Naive thymus-derived CD8-positive, alpha-beta T cell (primary cell): ENCODE measurements at regions not wholly inside any gene's neighbourhood (a gene's known extent, or its start where the extent isn't known, plus 50 kb on each side); places are given as distances from the start of the nearest gene placed in this dataset.
A peak's percentile ranks its signal among the peaks of the same experiment; 100 is the strongest.

Source experiments
- ATAC-seq, 2 donors: fragments of 150-1000 bp; cut with Tn5 transposase in 1 of 2; sonication (Bioruptor Pico), chemical (Tn5 transposase) in 1 of 2; 1 replicate in 1 of 2; 2 replicates in 1 of 2; pipeline ENCODE4 v1.10.0; 2021; ENCODE audit warnings: mild to moderate bottlenecking in 2 of 2, moderate library complexity in 2 of 2
- POLR2A ChIA-PET: fragments of 350-600 bp; sonication (Branson Sonifier 250); formaldehyde crosslinking; loops from one replicate; lab custom pipeline; 2021; ENCODE audit warnings: antibody characterized with exemption; lab: Charles Lee
- DNase-seq, 10 donors: peaks; one replicate each; pipeline versions ENCODE4 v3.0.0 to v3.0.0-alpha.2; 2020 to 2022
- H3K27ac Mint-ChIP-seq, 10 donors: one replicate each; pipeline ENCODE4 v1.8.0; 2020 to 2022; ENCODE audit warnings: mild to moderate bottlenecking in 10 of 10, mixed read lengths in 10 of 10, moderate library complexity in 4 of 10, inconsistent platforms in 1 of 10
- H3K27me3 Mint-ChIP-seq, 5 donors: one replicate each; pipeline ENCODE4 v1.8.0; 2021 to 2022; ENCODE audit warnings: mixed read lengths in 5 of 5
- H3K36me3 Mint-ChIP-seq, 3 donors: one replicate each; pipeline ENCODE4 v1.8.0; 2020 to 2022; ENCODE audit warnings: mixed read lengths in 3 of 3, mild to moderate bottlenecking in 2 of 3, inconsistent platforms in 1 of 3
- H3K4me1 Mint-ChIP-seq, 4 donors: one replicate each; pipeline ENCODE4 v1.8.0; 2021 to 2022; ENCODE audit warnings: mixed read lengths in 4 of 4
- H3K4me3 Mint-ChIP-seq, 10 donors: one replicate each; pipeline ENCODE4 v1.8.0; 2020 to 2022; ENCODE audit warnings: mild to moderate bottlenecking in 10 of 10, mixed read lengths in 10 of 10, moderate library complexity in 6 of 10, inconsistent platforms in 1 of 10
- H3K9me3 Mint-ChIP-seq, 9 donors: one replicate each; pipeline ENCODE4 v1.8.0; 2020 to 2022; ENCODE audit warnings: mixed read lengths in 9 of 9, mild to moderate bottlenecking in 3 of 9, inconsistent platforms in 1 of 9, moderate library complexity in 1 of 9

DNA sequence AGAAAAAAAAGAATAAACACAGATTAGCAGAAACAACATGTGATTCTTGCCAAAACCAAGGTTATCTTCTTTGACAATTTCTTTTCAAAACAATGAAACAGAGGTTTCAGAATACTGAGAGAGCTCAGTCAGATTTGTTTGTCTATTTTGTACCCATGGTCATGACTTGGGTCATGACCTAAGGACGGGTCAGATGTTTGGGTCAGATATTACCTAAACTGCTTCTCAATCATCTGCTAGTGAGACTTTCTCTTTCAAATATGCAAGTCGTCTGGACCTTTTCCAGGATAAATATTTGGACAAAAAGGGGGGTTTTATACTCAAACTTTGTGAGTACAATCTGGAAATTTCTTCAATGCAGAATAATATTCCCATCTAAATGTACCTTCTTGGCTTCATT, 148.3 kb upstream of the USP38 start:
- Mint-ChIP-seq H3K27me3 (peaks cover 0 to 3% (median 0%) of the 10 kb centered on the region in 5 donors), H3K9me3 (peaks cover 0 to 4% (median 0%) of the 10 kb centered on the region in 9 donors), H3K4me1 (no peaks in the 10 kb centered on the region), H3K4me3 (no peak overlapping the region), H3K27ac (no peak overlapping the region), H3K36me3 (no peaks in the 10 kb centered on the region)
- POLR2A ChIA-PET: no interaction called here
- DNase-seq: no peak
- ATAC-seq: no peak

DNA sequence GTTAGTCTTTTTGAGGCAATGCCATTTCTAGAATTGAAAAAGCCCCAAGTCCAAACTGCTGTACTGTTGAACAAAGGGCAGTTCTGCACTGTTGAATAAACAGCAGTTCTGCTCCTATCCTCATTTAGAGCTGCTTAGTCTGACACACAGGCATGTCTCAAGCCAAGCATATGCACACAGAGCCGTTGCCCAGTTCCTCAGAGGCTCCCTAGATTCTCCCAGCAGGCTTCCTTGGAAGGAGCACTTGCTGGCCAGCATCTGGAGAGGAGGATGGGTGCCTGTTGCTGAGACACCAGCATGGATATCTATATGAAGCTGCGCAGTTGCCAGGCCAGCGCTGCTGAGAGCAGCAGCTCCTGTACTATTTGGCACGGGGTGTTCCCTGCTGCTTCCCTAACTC, 138.3 kb upstream of the USP38 start:
- no peak overlapping the region for H3K27ac Mint-ChIP-seq
- DNase-seq (no peak), ATAC-seq (no peak)
- H3K4me3 Mint-ChIP-seq: no peak overlapping the region
- no peaks in the 10 kb centered on the region for H3K36me3 Mint-ChIP-seq
- H3K9me3 Mint-ChIP-seq: peaks cover 0 to 1% (median 0%) of the 10 kb centered on the region in 9 donors
- POLR2A ChIA-PET: no interaction called here
- no peaks in the 10 kb centered on the region for H3K4me1 Mint-ChIP-seq
- peaks cover 0 to 7% (median 1%) of the 10 kb centered on the region in 5 donors for H3K27me3 Mint-ChIP-seq

- H3K4me3 Mint-ChIP-seq: no peak overlapping the region
- ATAC-seq: no peak
- H3K36me3 Mint-ChIP-seq: no peaks in the 10 kb centered on the region
- no peak overlapping the region for H3K27ac Mint-ChIP-seq
- H3K9me3 Mint-ChIP-seq: peaks cover 0 to 1% (median 0%) of the 10 kb centered on the region in 9 donors
- no peak for DNase-seq
- POLR2A ChIA-PET: no interaction called here
- no peaks in the 10 kb centered on the region for H3K4me1 Mint-ChIP-seq
- H3K27me3 Mint-ChIP-seq: peaks cover 0 to 7% (median 1%) of the 10 kb centered on the region in 5 donors
These were observed 137.8 kb upstream of the USP38 start for GRCh38 chr4:143046906-143047305.

GRCh38 chr4:143054971-143055370, 129.7 kb upstream of the USP38 start:
- POLR2A ChIA-PET: no interaction called here
- Mint-ChIP-seq H3K4me3 (no peak overlapping the region), H3K9me3 (peaks cover 0 to 9% (median 2%) of the 10 kb centered on the region in 9 donors), H3K36me3 (no peaks in the 10 kb centered on the region), H3K4me1 (no peaks in the 10 kb centered on the region), H3K27me3 (peaks cover 0 to 5% (median 3%) of the 10 kb centered on the region in 5 donors), H3K27ac (no peak overlapping the region)
- ATAC-seq: no peak
- DNase-seq: no peak

DNA sequence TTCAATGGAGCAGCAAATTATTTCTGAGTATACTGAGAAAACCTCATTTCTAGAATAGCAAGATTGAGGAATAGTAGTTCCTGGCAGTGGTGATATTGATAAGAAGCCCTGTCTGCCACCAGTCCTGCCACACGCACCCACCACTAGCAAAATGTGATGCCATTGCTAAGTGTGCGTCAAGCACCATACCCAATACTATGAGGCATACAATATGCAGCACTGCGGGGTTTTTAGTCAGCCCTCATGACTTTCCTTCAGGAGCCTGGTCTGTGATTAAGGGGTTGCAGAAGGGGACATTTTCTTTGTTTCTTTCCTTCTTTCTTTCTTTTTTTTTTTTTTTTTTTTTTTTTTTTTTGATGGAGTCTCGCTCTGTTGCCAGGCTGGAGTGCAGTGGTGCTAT, 128.7 kb upstream of the USP38 start:
- POLR2A ChIA-PET: no interaction called here
- Mint-ChIP-seq H3K4me1 (no peaks in the 10 kb centered on the region), H3K27me3 (peaks cover 0 to 5% (median 3%) of the 10 kb centered on the region in 5 donors), H3K27ac (no peak overlapping the region), H3K36me3 (no peaks in the 10 kb centered on the region), H3K9me3 (peaks cover 0 to 9% (median 2%) of the 10 kb centered on the region in 9 donors), H3K4me3 (no peak overlapping the region)
- DNase-seq (no peak), ATAC-seq (no peak)

GRCh38 chr4:143071351-143071750, 113.4 kb upstream of the USP38 start:
- POLR2A ChIA-PET: no interaction called here
- H3K27me3 Mint-ChIP-seq: peaks cover 0 to 6% (median 0%) of the 10 kb centered on the region in 5 donors
- no peaks in the 10 kb centered on the region for H3K4me1 Mint-ChIP-seq
- DNase-seq (no peak), ATAC-seq (no peak)
- H3K27ac Mint-ChIP-seq: no peak overlapping the region
- peaks cover 0 to 10% (median 0%) of the 10 kb centered on the region in 3 donors for H3K36me3 Mint-ChIP-seq
- no peak overlapping the region for H3K4me3 Mint-ChIP-seq
- H3K9me3 Mint-ChIP-seq: peaks cover 0 to 45% (median 17%) of the 10 kb centered on the region in 9 donors

DNA sequence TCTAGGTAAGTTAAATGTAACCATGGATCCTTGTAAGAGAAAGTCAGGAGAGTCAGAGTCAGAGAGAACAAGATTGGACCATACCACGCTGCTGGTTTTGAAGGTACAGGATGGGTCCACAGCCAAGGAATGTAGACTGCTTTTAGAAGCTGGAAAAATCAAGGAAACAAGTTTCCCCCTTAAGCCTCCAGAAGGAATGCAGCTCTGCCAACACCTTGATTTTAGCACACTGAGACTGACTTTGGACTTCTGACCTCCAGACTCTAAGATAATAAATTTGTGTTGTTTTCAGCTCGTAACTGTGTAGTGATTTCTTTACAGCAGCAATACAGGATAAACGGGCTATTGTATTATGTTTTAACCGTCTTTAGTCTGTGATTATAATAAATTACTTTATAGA, 108.0 kb upstream of the USP38 start:
- ATAC-seq (no peak), DNase-seq (no peak)
- Mint-ChIP-seq H3K4me3 (no peak overlapping the region), H3K9me3 (peaks cover 0 to 13% (median 4%) of the 10 kb centered on the region in 9 donors), H3K27ac (no peak overlapping the region), H3K4me1 (no peaks in the 10 kb centered on the region), H3K27me3 (peaks cover 3 to 14% (median 9%) of the 10 kb centered on the region in 5 donors), H3K36me3 (no peaks in the 10 kb centered on the region)
- POLR2A ChIA-PET: no interaction called here

- Mint-ChIP-seq H3K27ac (no peak overlapping the region), H3K36me3 (no peaks in the 10 kb centered on the region), H3K4me3 (no peak overlapping the region), H3K27me3 (peaks cover 3 to 16% (median 14%) of the 10 kb centered on the region in 5 donors), H3K9me3 (no peaks in the 10 kb centered on the region), H3K4me1 (no peaks in the 10 kb centered on the region)
- ATAC-seq (no peak), DNase-seq (no peak)
- POLR2A ChIA-PET: no interaction called here
These were observed 102.0 kb upstream of the USP38 start for GRCh38 chr4:143082701-143083100.

DNA sequence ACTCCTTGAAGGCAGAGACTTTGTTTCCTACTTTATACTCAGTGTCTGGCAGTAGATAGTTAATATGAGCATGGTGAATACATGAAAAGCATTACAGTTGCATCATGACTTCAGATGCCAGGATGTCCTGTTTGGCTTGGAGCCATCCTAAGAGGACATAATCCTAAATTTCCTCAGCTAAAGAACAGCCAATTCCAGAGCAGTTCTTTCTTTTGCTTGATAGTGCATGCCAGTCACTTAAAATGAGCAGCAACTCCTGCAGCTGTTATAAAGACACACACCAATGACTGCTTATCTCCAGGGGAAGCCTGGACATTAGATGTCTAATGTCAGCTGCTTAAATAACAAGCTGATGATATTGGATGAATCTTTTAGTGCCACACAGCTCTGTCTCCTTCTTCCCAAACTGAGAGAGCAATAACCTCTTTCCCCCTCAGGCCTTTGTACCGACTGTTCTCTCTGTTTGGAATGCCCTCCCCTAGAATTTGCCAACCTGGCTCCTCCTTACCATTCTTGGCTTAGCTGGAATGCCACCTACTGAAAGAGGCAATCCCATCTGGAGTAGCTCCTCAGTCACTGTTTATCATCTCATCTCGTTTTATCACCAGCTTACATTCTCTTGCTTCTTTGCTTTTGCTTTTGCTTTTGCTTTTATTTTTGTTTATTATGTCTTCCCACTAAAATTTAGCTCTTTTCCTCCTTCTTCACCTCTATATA, 100.8 kb upstream of the USP38 start:
- peaks cover 4 to 16% (median 14%) of the 10 kb centered on the region in 5 donors for H3K27me3 Mint-ChIP-seq
- no peaks in the 10 kb centered on the region for H3K4me1 Mint-ChIP-seq
- no peaks in the 10 kb centered on the region for H3K36me3 Mint-ChIP-seq
- no peaks in the 10 kb centered on the region for H3K9me3 Mint-ChIP-seq
- DNase-seq (no peak), ATAC-seq (no peak)
- no peak overlapping the region for H3K4me3 Mint-ChIP-seq
- POLR2A ChIA-PET: no interaction called here
- H3K27ac Mint-ChIP-seq: no peak overlapping the region

GRCh38 chr4:143084566-143084965, 100.2 kb upstream of the USP38 start:
- ATAC-seq (no peak), DNase-seq (no peak)
- no peak overlapping the region for H3K4me3 Mint-ChIP-seq
- POLR2A ChIA-PET: no interaction called here
- no peaks in the 10 kb centered on the region for H3K36me3 Mint-ChIP-seq
- peaks cover 2 to 16% (median 9%) of the 10 kb centered on the region in 5 donors for H3K27me3 Mint-ChIP-seq
- H3K27ac Mint-ChIP-seq: no peak overlapping the region
- no peaks in the 10 kb centered on the region for H3K9me3 Mint-ChIP-seq
- H3K4me1 Mint-ChIP-seq: no peaks in the 10 kb centered on the region

DNA sequence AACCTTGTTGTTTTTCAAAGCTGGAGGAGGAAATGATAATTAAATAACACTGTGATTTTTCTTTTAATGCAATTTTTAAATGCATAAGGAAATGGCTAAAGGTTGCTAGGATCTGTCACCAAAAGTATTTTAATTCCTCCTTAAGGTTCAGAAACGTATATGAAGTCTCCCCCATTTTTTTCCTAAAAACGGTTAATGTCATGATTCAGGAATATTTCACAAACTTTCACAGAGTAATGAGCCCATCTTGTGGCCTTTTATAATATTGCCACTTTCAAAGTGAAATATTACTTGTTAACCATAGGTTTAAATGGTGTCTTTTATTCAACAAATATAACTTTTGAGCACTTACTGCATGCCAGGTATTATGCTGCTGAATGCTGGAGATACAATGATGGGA, 99.5 kb upstream of the USP38 start:
- POLR2A ChIA-PET: no interaction called here
- Mint-ChIP-seq H3K4me1 (no peaks in the 10 kb centered on the region), H3K27me3 (peaks cover 2 to 11% (median 2%) of the 10 kb centered on the region in 5 donors)

DNA sequence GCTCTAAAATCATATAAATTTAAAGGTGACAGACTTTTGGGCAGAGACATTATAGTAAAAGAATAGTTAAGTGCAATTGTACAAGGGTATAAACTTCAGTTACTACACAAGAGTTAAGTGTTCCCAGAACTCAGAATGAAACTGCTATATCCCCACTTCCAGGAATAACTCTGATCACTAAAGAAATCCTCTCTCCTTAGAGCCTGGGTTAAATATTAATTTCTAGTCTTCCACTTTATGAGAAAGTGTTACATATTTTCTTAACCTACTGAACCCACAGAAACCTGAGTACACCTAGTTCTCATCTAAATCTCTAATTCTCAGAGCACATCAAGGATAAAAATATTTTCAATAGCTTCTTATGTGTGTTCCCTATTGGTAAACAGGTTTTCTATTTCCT, 99.1 kb upstream of the USP38 start:
- POLR2A ChIA-PET: no interaction called here
- no peak for ATAC-seq
- no peak overlapping the region for H3K4me3 Mint-ChIP-seq
- H3K4me1 Mint-ChIP-seq: no peaks in the 10 kb centered on the region
- H3K27me3 Mint-ChIP-seq: peaks cover 0 to 11% (median 2%) of the 10 kb centered on the region in 5 donors
- H3K9me3 Mint-ChIP-seq: peaks cover 0 to 2% (median 0%) of the 10 kb centered on the region in 9 donors
- no peak overlapping the region for H3K27ac Mint-ChIP-seq
- no peak for DNase-seq
- no peaks in the 10 kb centered on the region for H3K36me3 Mint-ChIP-seq

More for the DNA sequence above, 99.5 kb upstream of the USP38 start:
- ATAC-seq: no peak
- no peaks in the 10 kb centered on the region for H3K36me3 Mint-ChIP-seq
- no peak overlapping the region for H3K27ac Mint-ChIP-seq
- no peak overlapping the region for H3K4me3 Mint-ChIP-seq
- no peaks in the 10 kb centered on the region for H3K9me3 Mint-ChIP-seq
- no peak for DNase-seq

GRCh38 chr4:143089291-143089690, 95.4 kb upstream of the USP38 start:
- no peak overlapping the region for H3K4me3 Mint-ChIP-seq
- H3K27me3 Mint-ChIP-seq: peaks cover 0 to 3% (median 2%) of the 10 kb centered on the region in 5 donors
- ATAC-seq: no peak
- POLR2A ChIA-PET: no interaction called here
- no peaks in the 10 kb centered on the region for H3K36me3 Mint-ChIP-seq
- no peaks in the 10 kb centered on the region for H3K4me1 Mint-ChIP-seq
- no peak for DNase-seq
- H3K27ac Mint-ChIP-seq: peak overlapping the region in 1 of 10 donors; percentile 16
- peaks cover 0 to 2% (median 0%) of the 10 kb centered on the region in 9 donors for H3K9me3 Mint-ChIP-seq

DNA sequence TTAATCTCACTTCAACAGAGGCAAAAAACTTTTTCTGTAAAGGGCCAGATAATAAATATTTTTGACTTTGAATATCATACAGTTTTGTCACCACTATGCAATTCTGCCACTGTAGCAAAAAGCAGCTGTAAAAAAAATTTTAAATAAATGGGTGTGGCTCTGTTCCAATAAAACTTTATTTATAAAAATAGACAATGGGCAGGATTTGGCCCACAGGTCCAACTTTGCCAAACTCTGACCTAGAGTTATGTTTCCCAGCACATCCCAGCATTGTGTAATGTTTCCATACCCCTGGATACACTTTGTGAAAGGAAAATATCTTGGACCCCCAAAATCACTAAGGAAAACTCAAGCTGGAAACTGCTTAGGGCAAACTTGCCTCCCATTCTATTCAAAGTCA, 94.9 kb upstream of the USP38 start:
- Mint-ChIP-seq H3K4me1 (no peaks in the 10 kb centered on the region), H3K9me3 (peaks cover 0 to 2% (median 0%) of the 10 kb centered on the region in 9 donors), H3K4me3 (no peak overlapping the region), H3K27me3 (peaks cover 0 to 3% (median 2%) of the 10 kb centered on the region in 5 donors), H3K27ac (no peak overlapping the region), H3K36me3 (no peaks in the 10 kb centered on the region)
- ATAC-seq (no peak), DNase-seq (no peak)
- POLR2A ChIA-PET: no interaction called here
